ENCODE measurements at regions not wholly inside any gene's neighbourhood (a gene's known extent, or its start where the extent isn't known, plus 50 kb on each side); places are given as distances from the start of the nearest gene placed in this dataset.

- DNase-seq: no peak
Measured at GRCh38 chr1:187092104-187092503, 263.4 kb downstream of the PLA2G4A start.

DNA sequence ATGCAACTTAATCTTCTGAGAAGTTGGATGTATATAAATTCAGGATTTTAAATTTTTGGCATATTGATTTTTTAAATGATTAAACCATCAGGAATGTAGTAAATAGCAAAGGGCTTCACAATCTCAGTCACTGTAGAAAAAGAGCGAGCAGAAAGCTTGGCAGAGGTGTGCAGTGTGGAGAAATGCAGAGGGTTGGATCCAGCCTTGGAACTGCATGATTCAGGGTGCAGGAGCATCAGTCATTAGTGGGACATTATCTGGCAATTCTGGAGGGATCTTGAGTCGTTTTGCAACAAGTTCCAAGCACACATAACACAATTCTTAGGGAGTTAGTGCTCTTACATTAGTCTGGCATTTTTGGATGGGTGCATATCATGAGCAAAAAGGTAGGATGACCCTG, 267.9 kb downstream of the PLA2G4A start:
- no peak for DNase-seq

- DNase-seq: no peak
Measured at GRCh38 chr1:187110351-187110750, 281.6 kb downstream of the PLA2G4A start.

DNA sequence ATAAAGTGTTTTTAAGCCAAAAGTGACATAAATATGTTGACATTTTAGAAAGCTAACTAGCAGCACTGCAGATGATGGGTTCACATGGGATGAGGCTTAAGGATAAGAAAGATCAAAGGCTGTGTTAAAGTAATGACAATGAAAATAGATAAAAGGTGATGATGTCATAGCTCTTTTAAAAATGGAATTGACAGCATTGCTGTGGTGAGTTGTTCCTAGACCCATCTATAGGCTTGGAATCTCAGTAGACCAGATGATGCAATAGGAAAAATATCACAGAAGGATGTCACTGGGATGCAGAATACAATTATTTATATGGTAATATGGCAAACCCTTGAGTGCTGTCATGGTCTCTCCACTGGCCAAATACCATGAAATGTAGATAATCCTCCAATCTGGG, 286.0 kb downstream of the PLA2G4A start:
- DNase-seq: no peak

DNA sequence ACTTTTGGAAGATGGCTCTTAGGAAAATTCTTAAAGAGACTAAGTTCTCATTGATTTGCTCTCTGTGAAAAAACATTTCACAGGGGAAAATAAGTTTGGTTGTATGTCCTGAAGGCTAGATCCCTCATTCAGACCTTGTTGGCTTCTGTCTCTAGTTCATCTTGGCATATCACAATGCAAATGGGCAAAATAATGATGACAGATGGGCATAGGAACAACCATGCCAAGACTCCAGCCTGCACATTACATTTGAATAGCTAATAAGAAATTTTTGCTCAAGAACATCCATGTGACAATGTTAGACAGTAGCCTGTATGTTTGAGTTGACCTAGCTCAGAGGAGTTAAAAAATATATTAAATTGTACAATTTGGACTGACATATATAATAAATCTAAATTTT, 292.9 kb downstream of the PLA2G4A start:
- no peak for DNase-seq

DNA sequence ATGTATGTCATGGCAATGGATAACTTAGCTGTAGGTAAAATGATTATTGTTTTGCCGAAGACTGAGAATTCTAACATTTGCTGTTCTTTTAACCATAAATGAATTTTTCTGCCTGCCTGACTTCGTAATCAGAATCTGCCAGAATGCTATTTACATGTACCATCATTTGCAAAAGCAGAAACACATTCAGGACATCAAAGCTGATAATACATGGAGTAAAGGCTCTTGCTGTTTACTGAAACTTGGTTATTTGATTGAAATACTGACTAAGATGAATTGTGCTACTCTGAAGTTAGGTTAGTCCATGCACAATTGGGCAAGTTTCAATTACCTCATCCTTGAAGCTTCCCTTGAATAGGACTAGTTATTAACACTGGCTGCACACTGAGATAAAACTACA, 293.8 kb downstream of the PLA2G4A start:
- no peak for DNase-seq

GRCh38 chr1:187129132-187129531, 300.4 kb downstream of the PLA2G4A start:
- DNase-seq: no peak

DNA sequence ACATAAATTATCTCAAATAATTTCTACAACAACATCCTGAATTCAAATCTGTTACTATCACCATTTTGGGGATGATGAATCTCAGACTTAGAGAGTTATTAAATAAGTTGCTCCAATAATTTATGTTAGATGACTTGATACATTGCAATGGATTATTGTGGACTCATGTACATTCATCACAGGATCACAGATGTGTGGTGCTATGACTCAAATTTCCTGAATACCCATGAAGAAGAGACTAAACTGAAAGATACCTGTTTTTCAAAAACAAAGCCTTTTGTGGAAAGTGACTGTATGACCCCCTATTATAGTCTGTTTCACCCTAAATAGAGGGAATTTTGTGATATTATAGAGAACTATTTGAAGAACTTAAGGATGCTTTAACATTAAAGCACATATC, 315.0 kb downstream of the PLA2G4A start:
- no peak for DNase-seq

GRCh38 chr1:187146388-187146787, 317.6 kb downstream of the PLA2G4A start:
- DNase-seq: no peak

- no peak for DNase-seq
Measured at GRCh38 chr1:187151555-187151954, 322.8 kb downstream of the PLA2G4A start.

GRCh38 chr1:187153047-187153446, 324.3 kb downstream of the PLA2G4A start:
- DNase-seq: no peak

DNA sequence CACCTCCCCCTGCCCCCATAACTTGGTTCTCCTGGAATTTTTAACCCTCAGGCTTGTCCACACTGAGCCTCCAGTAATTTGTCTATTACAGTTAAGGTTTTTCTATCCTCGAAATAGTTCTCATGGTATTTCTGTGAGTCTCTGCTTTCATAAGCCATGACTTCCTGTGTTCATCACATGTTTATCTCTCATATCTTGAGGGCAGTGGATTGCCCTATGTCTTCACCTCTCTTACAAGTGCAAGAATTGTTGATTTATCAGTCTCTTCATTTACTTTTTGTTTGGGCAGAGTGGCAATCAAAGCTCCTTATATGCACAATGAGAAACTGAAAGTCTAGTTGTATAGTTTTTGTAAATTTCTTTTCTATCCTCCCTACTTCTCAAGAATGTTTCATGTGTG, 328.4 kb downstream of the PLA2G4A start:
- DNase-seq: no peak

- no peak for DNase-seq
Measured at GRCh38 chr1:187157552-187157951, 328.8 kb downstream of the PLA2G4A start.

DNA sequence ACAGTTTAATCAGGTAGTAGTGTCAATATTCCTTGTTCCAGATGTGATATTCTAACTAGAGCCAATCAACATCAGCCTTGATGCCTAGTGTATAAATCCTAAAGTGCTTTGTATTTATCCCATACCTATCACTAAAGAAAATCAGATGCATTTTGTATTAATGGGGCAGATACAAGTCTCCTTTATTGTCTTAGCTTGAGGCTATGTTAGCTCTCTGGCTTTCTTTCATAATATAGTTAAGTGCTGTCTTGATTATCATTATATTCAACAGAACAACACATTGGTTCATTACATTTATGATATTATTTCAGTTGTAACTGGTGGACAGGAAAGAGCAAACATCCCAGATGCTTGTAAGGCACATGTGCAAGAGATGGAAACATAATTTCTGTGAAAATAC, 338.8 kb downstream of the PLA2G4A start:
- no peak for DNase-seq

DNA sequence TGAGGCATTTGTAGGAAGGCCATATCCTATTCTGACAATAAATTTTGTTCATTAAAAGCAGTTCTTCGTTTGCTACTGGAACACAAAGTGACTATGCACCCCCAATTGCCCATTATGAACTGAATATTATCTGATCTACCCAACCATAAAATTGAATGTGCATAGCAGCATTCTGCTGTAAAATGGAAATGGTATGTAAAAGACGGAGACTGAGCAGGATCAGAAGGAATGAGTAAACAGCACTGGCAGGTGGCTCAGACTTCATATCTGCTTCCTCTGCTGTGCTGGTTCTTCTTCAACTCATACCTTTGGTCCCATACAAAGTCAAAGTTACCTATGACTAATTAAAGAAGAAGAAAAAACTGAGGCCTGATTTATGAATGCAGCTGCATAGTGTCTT, 339.5 kb downstream of the PLA2G4A start:
- DNase-seq: no peak

DNA sequence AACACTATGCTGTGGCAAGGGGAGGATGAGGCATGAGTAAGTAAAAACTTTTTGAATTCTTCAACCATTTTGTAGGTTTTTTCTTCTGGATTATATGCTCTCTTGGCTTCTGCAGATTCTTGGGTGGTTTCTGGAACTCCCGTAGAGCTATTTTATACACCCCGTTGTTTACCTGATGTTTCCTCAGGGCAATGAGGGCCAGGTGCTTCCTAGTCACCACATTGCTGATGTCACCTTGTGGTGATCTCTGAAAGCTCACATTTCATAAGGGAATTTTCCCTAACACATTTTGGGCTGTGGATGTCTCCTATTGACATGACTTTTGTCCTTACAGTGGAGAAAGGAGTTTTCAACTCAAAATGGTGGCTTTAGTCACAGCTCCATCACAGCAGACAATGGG, 356.6 kb downstream of the PLA2G4A start:
- DNase-seq: no peak

- DNase-seq: no peak
Measured at GRCh38 chr1:187197685-187198084, 368.9 kb downstream of the PLA2G4A start.

DNA sequence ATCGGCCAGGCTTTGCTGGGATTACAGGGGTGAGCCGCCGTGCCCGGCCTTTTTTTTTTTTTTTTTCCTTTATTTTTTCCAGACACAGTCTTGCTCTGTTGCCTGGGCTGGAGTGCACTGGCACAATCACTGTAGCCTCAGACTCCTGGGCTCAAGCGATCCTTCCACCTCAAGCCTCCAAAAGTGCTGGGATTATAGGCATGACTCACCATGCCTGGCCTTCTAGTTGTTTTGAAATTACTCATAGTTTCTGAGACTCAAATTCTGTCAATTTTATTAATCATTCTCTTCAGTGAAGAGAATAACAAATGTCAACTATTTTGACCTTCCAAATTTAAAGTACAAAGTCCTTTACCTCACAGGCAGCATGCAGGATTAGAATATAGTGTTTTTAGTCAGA, 374.5 kb downstream of the PLA2G4A start:
- DNase-seq: no peak

DNA sequence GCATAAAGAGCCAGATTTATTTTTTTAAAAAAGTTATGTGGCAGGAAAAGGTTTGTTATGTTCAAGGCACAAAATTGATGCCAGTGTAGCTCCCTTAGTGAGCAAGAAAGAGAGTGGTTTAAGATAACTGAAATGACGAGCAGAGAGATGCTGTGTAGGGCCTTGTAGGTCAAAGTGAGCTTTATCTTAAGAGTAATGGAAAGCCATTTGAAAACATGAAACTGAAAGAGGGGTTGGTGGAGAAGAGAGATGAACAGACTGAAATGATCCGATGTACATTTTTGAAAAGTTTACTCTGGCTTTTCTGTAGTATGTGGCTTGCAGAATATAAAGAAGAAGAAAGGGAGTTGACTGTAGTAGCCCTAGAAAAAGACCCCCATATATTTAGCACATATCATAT, 383.6 kb downstream of the PLA2G4A start:
- DNase-seq: no peak

DNA sequence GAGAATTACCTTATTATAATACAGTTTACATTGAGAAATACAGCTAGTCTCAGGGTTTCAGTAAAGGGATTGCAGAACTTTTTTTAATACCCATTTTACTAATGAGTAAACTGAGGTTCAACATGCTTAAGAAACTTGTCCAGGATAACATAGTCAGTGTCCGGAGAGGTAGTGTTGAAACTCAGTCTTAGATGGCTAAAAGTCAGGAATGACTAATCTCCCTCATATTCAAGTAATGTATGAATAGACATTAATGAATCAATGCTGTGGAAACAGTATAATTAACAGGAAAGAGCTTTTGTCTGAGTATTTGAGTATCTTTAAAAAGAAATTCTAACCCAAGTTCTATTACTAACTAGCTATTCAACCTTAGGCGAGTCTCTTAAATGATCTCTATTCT, 397.6 kb downstream of the PLA2G4A start:
- no peak for DNase-seq

GRCh38 chr1:187228790-187229189, 400.0 kb downstream of the PLA2G4A start:
- no peak for DNase-seq

GRCh38 chr1:187229496-187229895, 400.7 kb downstream of the PLA2G4A start:
- no peak for DNase-seq

DNA sequence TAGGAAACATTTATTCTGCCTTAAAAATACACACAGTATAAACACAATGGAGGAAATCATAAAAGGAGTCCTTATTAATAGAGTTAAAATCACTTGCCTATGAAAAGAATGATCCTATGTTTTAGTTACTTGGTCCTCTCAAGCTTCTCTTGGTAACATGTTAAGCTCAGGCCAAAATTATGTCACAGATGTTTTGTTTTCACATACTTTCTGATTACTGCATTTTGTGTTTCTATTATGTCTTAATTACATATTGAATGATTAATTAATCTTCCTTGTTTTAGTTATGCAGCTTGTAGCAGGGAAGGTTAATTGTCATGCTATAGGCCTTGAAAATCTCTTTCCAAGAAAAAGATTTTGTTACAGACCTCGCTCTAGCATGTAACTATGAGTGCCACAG, 406.0 kb downstream of the PLA2G4A start:
- DNase-seq: no peak

GRCh38 chr1:187236199-187236598, 407.4 kb downstream of the PLA2G4A start:
- DNase-seq: no peak

DNA sequence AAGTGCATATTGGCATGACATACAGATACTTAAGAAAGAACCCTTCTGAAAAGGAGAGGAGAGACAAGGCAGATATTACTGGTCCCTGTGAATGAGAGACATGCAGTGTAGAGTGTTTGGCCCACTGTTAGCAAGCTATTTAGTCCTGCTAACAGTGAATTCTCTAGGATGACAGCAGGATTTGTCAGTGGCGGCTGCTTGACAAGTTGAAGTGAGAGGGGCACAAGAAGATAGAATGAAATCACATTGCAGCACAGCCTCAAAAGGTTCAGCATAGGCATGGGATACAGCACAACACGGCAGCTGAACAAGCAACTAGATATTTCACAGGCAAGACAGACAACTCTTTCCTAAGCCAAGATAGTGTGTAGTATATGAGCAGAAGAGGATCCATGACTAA, 407.9 kb downstream of the PLA2G4A start:
- DNase-seq: no peak

DNA sequence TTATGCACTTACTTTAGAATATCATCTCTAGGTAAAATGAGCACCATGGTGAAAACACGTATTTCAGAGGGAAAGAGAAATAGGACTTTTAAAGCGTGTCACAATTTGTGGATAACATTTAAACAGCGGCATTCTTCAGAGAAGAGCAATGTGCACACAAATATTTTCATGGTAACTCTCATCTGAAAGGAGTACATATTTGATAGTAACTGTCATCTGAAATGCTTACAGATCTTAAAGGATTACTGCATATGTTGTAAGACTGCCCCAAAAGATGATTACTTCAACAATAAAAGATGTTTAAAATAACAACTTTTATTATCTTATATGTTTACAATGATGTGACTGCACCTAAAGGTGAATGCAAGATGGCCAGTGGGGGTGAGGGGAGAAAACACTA, 408.8 kb downstream of the PLA2G4A start:
- DNase-seq: no peak
